HEK293 (cell line): ENCODE measurements at regions not wholly inside any gene's neighbourhood (a gene's known extent, or its start where the extent isn't known, plus 50 kb on each side); places are given as distances from the start of the nearest gene placed in this dataset.

ENCODE experiments used
- CTCF ChIP-seq: fragments of 450-650 bp; formaldehyde crosslinking; IDR thresholded peaks from 2 replicates; pipeline ENCODE4 v1.5.1; 2016; ENCODE audit warnings: missing biosample characterization, missing genetic modification characterization
- PRDM10 ChIP-seq: fragments of 450-650 bp; formaldehyde crosslinking; IDR thresholded peaks from 2 replicates; pipeline ENCODE4 v1.5.1; 2016; ENCODE audit warnings: missing biosample characterization, missing genetic modification characterization
- SP3 ChIP-seq: fragments of 450-650 bp; formaldehyde crosslinking; IDR thresholded peaks from 2 replicates; pipeline ENCODE4 v1.5.1; 2016; ENCODE audit warnings: missing biosample characterization, missing genetic modification characterization
- YY1 ChIP-seq: fragments of 450-650 bp; formaldehyde crosslinking; IDR thresholded peaks from 2 replicates; pipeline ENCODE4 v1.5.1; 2018; ENCODE audit warnings: missing biosample characterization, missing genetic modification characterization
- ZBTB11 ChIP-seq: fragments of 450-650 bp; formaldehyde crosslinking; conservative IDR thresholded peaks from 2 replicates; pipeline ENCODE4 v1.5.1; 2016; ENCODE audit warnings: low read depth, missing biosample characterization, missing genetic modification characterization
- ZBTB20 ChIP-seq: fragments of 450-650 bp; formaldehyde crosslinking; IDR thresholded peaks from 2 replicates; pipeline ENCODE4 v1.5.1; 2016; ENCODE audit warnings: missing biosample characterization, missing genetic modification characterization
- ZBTB44 ChIP-seq: fragments of 450-650 bp; IDR thresholded peaks from 2 replicates; pipeline ENCODE4 v1.5.1; 2018; ENCODE audit warnings: missing biosample characterization, mild to moderate bottlenecking, missing genetic modification characterization
- ZNF121 ChIP-seq: fragments of 450-650 bp; formaldehyde crosslinking; IDR thresholded peaks from 2 replicates; pipeline ENCODE4 v1.5.1; 2016; ENCODE audit warnings: missing biosample characterization, missing genetic modification characterization
- ZNF19 ChIP-seq: fragments of 450-650 bp; formaldehyde crosslinking; IDR thresholded peaks from 2 replicates; pipeline ENCODE4; 2016; ENCODE audit warnings: missing biosample characterization, missing genetic modification characterization, low read depth
- ZNF549 ChIP-seq: fragments of 450-650 bp; IDR thresholded peaks from 2 replicates; pipeline ENCODE4 v1.5.1; 2018; ENCODE audit warnings: missing biosample characterization, missing genetic modification characterization, mild to moderate bottlenecking, inconsistent platforms, moderate library complexity
- ZNF692 ChIP-seq: fragments of 450-650 bp; formaldehyde crosslinking; IDR thresholded peaks from 2 replicates; pipeline ENCODE4 v1.5.1; 2016; ENCODE audit warnings: missing biosample characterization, missing genetic modification characterization
- ZNF747 ChIP-seq: fragments of 450-650 bp; formaldehyde crosslinking; IDR thresholded peaks from 2 replicates; pipeline ENCODE4 v1.5.1; 2016; ENCODE audit warnings: missing biosample characterization, missing genetic modification characterization
- ZNF768 ChIP-seq: fragments of 450-650 bp; formaldehyde crosslinking; IDR thresholded peaks from 2 replicates; pipeline ENCODE4 v1.5.1; 2018; ENCODE audit warnings: missing biosample characterization, mild to moderate bottlenecking, missing genetic modification characterization

- no peak for TF ChIP-seq CTCF (tag by site-specific recombination)
- TF ChIP-seq ZNF19 (tag by site-specific recombination), result no peak
- TF ChIP-seq SP3 (tag by site-specific recombination), result no peak
- no peak for TF ChIP-seq ZNF549 (tag by site-specific recombination)
- no peak for TF ChIP-seq ZNF692 (tag by site-specific recombination)
- no peak for TF ChIP-seq ZNF768 (tag by site-specific recombination)
- no peak for TF ChIP-seq ZNF121 (tag by site-specific recombination)
- TF ChIP-seq ZBTB11 (tag by site-specific recombination), result no peak
- TF ChIP-seq PRDM10, result no peak
- no peak for TF ChIP-seq YY1 (tag by site-specific recombination)
- no peak for TF ChIP-seq ZBTB20 (tag by site-specific recombination)
- no peak for TF ChIP-seq ZNF747 (tag by site-specific recombination)
- TF ChIP-seq ZBTB44 (tag by site-specific recombination), result no peak
Measured at GRCh38 chr12:105888696-105889095, 250.1 kb downstream of the NUAK1 start.
